HAP-1 (cell line): ENCODE measurements at regions not wholly inside any gene's neighbourhood (a gene's known extent, or its start where the extent isn't known, plus 50 kb on each side); places are given as distances from the start of the nearest gene placed in this dataset.

ENCODE experiments used
- DNase-seq, 2 experiments: peaks; one replicate each; pipeline ENCODE4 v3.0.0-alpha.2; 2016 to 2020; ENCODE audit warnings: low spot score in 2 of 2
- H3K27me3 ChIP-seq: fragments of 250-450 bp; sonication (Bioruptor Pico); 2 replicates; pipeline ENCODE4 v1.5.1; 2020; ENCODE audit warnings: low read depth, mild to moderate bottlenecking, moderate library complexity
- H3K36me3 ChIP-seq: fragments of 250-450 bp; sonication (Bioruptor Pico); replicated peaks from 2 replicates; pipeline ENCODE4 v1.5.1; 2020; ENCODE audit warnings: mild to moderate bottlenecking
- H3K4me1 ChIP-seq: fragments of 250-450 bp; sonication (Bioruptor Pico); 2 replicates; pipeline ENCODE4 v1.5.1; 2020; ENCODE audit warnings: mild to moderate bottlenecking
- H3K4me3 ChIP-seq: fragments of 250-450 bp; sonication (Bioruptor Pico); 2 replicates; pipeline ENCODE4 v1.5.1; 2020; ENCODE audit warnings: mild to moderate bottlenecking, moderate library complexity
- H3K9me3 ChIP-seq: fragments of 250-450 bp; sonication (Bioruptor Pico); 2 replicates; pipeline ENCODE4 v1.5.1; 2020; ENCODE audit warnings: mild to moderate bottlenecking, moderate library complexity
- in situ Hi-C: fragments of 300-500 bp; cut with MboI; formaldehyde crosslinking; loops from 3 replicates; pipeline ENCODE4 v1.14.3; 2020; ENCODE audit warnings: low sequenced_read_pairs, inconsistent platforms, mixed read lengths

- in situ Hi-C loops = no loop called here
- no peaks in the 10 kb centered on the region for H3K9me3 ChIP-seq
- H3K4me3 ChIP-seq = no peak overlapping the region
These were observed 405.0 kb upstream of the TPM1 start for GRCh38 chr15:62637574-62637897.

GRCh38 chr15:62637950-62638619 is 404.5 kb upstream of the TPM1 start:
- in situ Hi-C loops = no loop called here

More at GRCh38 chr15:62637574-62637897, 405.0 kb upstream of the TPM1 start:
- no peaks in the 10 kb centered on the region for H3K36me3 ChIP-seq
- DNase-seq = no peak
- peaks cover 8% of the 10 kb centered on the region for H3K4me1 ChIP-seq
- no peaks in the 10 kb centered on the region for H3K27me3 ChIP-seq

GRCh38 chr15:62639432-62639831 is 403.1 kb upstream of the TPM1 start:
- Histone ChIP-seq H3K27me3 (no peaks in the 10 kb centered on the region), H3K36me3 (no peaks in the 10 kb centered on the region), H3K9me3 (no peaks in the 10 kb centered on the region), H3K4me3 (no peak overlapping the region), H3K4me1 (peaks cover 8% of the 10 kb centered on the region)
- DNase-seq = no peak
- in situ Hi-C loops = no loop called here

More at GRCh38 chr15:62637950-62638619, 404.5 kb upstream of the TPM1 start:
- Histone ChIP-seq H3K9me3 (no peaks in the 10 kb centered on the region), H3K4me3 (no peak overlapping the region), H3K36me3 (no peaks in the 10 kb centered on the region), H3K4me1 (peaks cover 8% of the 10 kb centered on the region), H3K27me3 (no peaks in the 10 kb centered on the region)
- no peak for DNase-seq

DNA sequence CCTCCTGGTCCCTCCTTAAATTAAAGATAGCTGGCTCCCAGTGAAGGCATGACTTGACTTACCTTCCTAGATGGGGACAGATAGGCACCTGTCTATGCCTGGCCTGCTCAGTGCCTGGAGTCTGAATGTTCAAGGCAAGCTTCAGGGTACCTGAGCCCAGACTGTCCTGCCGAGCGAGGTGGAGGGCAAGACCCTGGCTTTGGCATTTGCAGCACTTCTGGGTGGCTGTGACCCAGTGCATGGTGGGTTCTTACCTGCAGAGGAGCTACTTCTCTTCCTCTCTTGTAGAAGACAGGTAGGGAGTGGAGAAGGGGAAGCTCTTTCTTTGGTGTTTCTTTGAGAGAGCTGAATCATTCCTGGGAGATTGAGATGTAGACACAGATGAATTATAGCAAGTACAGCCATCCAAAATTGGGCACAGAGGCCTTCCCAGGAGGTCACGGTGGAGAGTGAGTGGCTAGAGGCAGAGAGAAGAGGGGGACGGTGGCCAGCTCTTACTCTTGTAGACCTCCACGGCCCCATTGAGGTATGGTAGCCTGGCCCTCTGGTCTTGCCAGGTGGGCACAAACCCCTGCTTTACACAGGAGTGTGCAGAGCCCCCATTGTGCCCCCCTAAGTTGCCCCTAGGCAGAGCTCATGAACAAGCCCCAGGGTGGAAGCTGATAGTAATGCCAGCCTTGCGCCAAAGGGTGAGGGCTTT is 402.5 kb upstream of the TPM1 start:
- in situ Hi-C loops = no loop called here
- Histone ChIP-seq H3K36me3 (no peaks in the 10 kb centered on the region), H3K4me1 (peaks cover 8% of the 10 kb centered on the region), H3K9me3 (no peaks in the 10 kb centered on the region), H3K4me3 (no peak overlapping the region), H3K27me3 (no peaks in the 10 kb centered on the region)
- no peak for DNase-seq

GRCh38 chr15:62641825-62642224 is 400.7 kb upstream of the TPM1 start:
- H3K4me3 ChIP-seq = no peak overlapping the region
- H3K4me1 ChIP-seq = peaks cover 8% of the 10 kb centered on the region
- H3K27me3 ChIP-seq = no peaks in the 10 kb centered on the region
- no peaks in the 10 kb centered on the region for H3K9me3 ChIP-seq
- in situ Hi-C loops = no loop called here
- no peaks in the 10 kb centered on the region for H3K36me3 ChIP-seq
- peak; percentile 52 to 56 for DNase-seq

GRCh38 chr15:62643572-62643971 is 399.0 kb upstream of the TPM1 start:
- H3K4me3 ChIP-seq = no peak overlapping the region
- in situ Hi-C loops = no loop called here

DNA sequence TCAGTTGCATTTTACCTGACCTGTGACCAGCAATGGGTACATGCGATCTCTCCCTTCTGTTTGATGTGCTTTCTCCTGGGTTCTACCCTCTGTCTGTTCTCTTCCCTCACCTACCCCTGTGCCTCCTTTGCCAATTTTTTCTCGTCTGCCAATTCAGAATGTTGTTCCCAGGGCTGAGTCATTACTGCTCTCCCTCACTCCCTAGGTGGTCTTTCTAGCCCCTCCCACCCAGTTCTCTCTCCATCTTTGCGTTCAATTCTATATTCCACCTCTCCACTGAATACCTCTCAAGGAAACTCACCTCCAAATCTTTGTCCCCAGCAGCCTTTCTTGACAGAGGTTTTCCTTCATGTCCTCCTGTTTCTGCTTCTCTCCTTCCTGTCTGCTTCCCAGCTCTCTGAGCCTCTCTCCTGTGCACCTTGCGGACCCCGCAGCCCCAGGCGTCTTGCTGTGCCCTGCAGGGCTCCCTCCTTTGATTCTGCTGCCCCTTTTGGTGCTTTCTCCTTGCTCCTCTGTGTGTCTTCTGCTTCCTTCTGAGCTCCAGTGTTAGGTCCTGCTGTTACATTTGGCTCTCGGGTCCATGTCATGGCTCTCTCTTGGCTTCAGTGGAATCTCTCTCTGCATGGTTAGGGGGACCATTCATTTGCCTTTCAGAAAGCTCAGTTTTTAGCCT is 398.2 kb upstream of the TPM1 start:
- H3K9me3 ChIP-seq = no peaks in the 10 kb centered on the region
- H3K27me3 ChIP-seq = no peaks in the 10 kb centered on the region
- no peak for DNase-seq
- in situ Hi-C loops = no loop called here
- H3K36me3 ChIP-seq = no peaks in the 10 kb centered on the region
- H3K4me3 ChIP-seq = no peak overlapping the region
- H3K4me1 ChIP-seq = peaks cover 19% of the 10 kb centered on the region

More at GRCh38 chr15:62643572-62643971, 399.0 kb upstream of the TPM1 start:
- Histone ChIP-seq H3K27me3 (no peaks in the 10 kb centered on the region), H3K4me1 (peaks cover 19% of the 10 kb centered on the region), H3K36me3 (no peaks in the 10 kb centered on the region), H3K9me3 (no peaks in the 10 kb centered on the region)
- DNase-seq = no peak

- Histone ChIP-seq H3K9me3 (no peaks in the 10 kb centered on the region), H3K4me1 (peaks cover 19% of the 10 kb centered on the region), H3K36me3 (no peaks in the 10 kb centered on the region), H3K27me3 (no peaks in the 10 kb centered on the region), H3K4me3 (no peak overlapping the region)
- in situ Hi-C loops = no loop called here
- no peak for DNase-seq
These were observed 397.4 kb upstream of the TPM1 start for GRCh38 chr15:62644889-62645742.

DNA sequence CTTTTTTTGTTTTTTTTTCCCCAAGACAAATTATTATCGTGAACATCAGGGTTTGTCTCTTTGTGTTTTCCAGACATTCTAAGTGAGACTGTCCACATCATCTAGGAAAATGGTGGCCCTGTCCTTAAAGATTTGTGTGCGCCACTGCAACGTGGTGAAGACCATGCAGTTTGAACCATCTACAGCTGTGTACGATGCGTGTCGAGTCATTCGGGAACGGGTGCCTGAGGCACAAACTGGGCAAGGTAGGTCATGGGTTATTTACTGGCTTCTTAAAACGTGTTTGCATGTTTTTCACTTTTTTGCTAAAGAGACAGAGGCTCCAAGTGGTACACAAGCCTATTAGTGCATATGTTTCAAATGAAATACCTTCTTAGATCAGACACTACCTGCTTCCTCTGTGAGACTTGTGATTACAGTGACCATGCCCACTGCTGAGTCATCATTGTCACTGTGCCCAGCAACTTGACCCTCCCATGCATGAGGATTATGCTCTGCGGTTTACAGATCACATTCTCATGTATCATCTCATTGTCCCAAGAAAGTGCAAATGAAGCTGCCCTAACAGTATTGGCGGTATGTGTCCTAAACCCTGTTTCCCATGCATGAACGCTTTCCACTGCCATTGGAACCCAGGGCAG is 395.2 kb upstream of the TPM1 start:
- Histone ChIP-seq H3K27me3 (no peaks in the 10 kb centered on the region), H3K36me3 (no peaks in the 10 kb centered on the region), H3K4me3 (no peak overlapping the region), H3K4me1 (peaks cover 12% of the 10 kb centered on the region), H3K9me3 (no peaks in the 10 kb centered on the region)
- in situ Hi-C loops = no loop called here
- peak; percentile 78 to 81 for DNase-seq

DNA sequence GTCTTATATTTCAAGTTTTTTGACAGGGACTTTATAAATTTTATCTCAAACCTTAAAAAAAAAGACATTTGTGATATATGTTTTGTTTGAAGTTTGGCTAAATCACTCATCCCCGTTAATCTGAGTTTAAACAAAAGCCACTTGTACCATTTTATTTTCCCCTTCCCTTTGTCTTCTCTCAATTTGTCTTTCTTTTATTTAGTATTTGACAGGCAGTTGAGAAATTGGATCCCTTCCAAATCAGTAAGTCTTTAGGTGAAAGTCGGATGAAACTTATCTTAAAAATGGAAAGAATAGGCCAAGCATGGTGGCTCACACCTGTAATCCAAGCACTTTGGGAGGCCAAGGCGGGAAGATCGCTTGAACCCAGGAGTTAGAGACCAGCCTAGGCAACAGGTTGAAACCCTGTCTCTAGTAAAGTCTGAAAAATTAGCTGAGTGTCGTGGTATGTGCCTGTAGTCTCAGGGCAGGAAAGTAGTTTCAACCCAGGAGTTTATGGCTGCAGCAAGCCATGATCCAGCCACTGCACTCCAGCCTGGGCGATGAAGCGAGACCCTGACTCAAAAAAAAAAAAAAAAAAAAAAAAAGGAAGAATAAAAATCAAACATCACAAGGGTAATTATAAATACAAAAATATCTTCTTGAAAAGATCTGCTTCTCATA is 394.6 kb upstream of the TPM1 start:
- no peaks in the 10 kb centered on the region for H3K36me3 ChIP-seq
- no peak overlapping the region for H3K4me3 ChIP-seq
- H3K4me1 ChIP-seq = peaks cover 11% of the 10 kb centered on the region
- DNase-seq = peak in 1 of 2 experiments; percentile 62
- no peaks in the 10 kb centered on the region for H3K9me3 ChIP-seq
- in situ Hi-C loops = no loop called here
- no peaks in the 10 kb centered on the region for H3K27me3 ChIP-seq

GRCh38 chr15:62648954-62649353 is 393.6 kb upstream of the TPM1 start:
- peak in 1 of 2 experiments; percentile 41 for DNase-seq
- in situ Hi-C loops = no loop called here

GRCh38 chr15:62649793-62650420 is 392.6 kb upstream of the TPM1 start:
- in situ Hi-C loops = no loop called here
- no peak overlapping the region for H3K4me3 ChIP-seq
- no peaks in the 10 kb centered on the region for H3K36me3 ChIP-seq
- peaks cover 11% of the 10 kb centered on the region for H3K4me1 ChIP-seq
- H3K27me3 ChIP-seq = no peaks in the 10 kb centered on the region
- no peak for DNase-seq
- H3K9me3 ChIP-seq = no peaks in the 10 kb centered on the region

More at GRCh38 chr15:62648954-62649353, 393.6 kb upstream of the TPM1 start:
- no peaks in the 10 kb centered on the region for H3K36me3 ChIP-seq
- no peak overlapping the region for H3K4me3 ChIP-seq
- H3K9me3 ChIP-seq = no peaks in the 10 kb centered on the region
- H3K4me1 ChIP-seq = peaks cover 11% of the 10 kb centered on the region
- no peaks in the 10 kb centered on the region for H3K27me3 ChIP-seq
